H9 (cell line): ENCODE measurements at regions not wholly inside any gene's neighbourhood (a gene's known extent, or its start where the extent isn't known, plus 50 kb on each side); places are given as distances from the start of the nearest gene placed in this dataset.

ENCODE experiments used
- DNase-seq: peaks from one replicate; pipeline ENCODE4 v3.0.0-alpha.2; 2017
- H2AFZ ChIP-seq: one replicate; pipeline ENCODE4 v1.6.1; 2013; ENCODE audit warnings: mild to moderate bottlenecking, low read length, control low read depth, moderate library complexity
- H2AK5ac ChIP-seq: 2 replicates; pipeline ENCODE4 v1.6.1; 2013; ENCODE audit warnings: low read length, control low read depth, mixed read lengths; ENCODE audit not compliant: insufficient read length
- H2BK120ac ChIP-seq: one replicate; pipeline ENCODE4 v1.6.1; 2013; ENCODE audit warnings: low read depth, mild to moderate bottlenecking, low read length, control low read depth, inconsistent platforms; ENCODE audit not compliant: poor library complexity, severe bottlenecking
- H2BK12ac ChIP-seq: 2 replicates; pipeline ENCODE4 v1.6.1; 2013; ENCODE audit warnings: low read length, control low read depth, mixed read lengths, low read depth; ENCODE audit not compliant: insufficient read length
- H2BK15ac ChIP-seq: 2 replicates; pipeline ENCODE4 v1.6.1; 2013; ENCODE audit warnings: low read depth, low read length, control low read depth
- H2BK20ac ChIP-seq: one replicate; pipeline ENCODE4 v1.6.1; 2013; ENCODE audit warnings: low read depth, mild to moderate bottlenecking, low read length, control low read depth, inconsistent platforms; ENCODE audit not compliant: poor library complexity, severe bottlenecking
- H2BK5ac ChIP-seq: 2 replicates; pipeline ENCODE4 v1.6.1; 2013; ENCODE audit warnings: low read length, control low read depth, mixed read lengths; ENCODE audit not compliant: insufficient read length
- H3K14ac ChIP-seq: 2 replicates; pipeline ENCODE4 v1.6.1; 2013; ENCODE audit warnings: low read length, control low read depth; ENCODE audit not compliant: insufficient read depth
- H3K18ac ChIP-seq: 2 replicates; pipeline ENCODE4 v1.6.1; 2013; ENCODE audit warnings: low read depth, mild to moderate bottlenecking, mixed read lengths, low read length, control low read depth; ENCODE audit not compliant: insufficient read length
- H3K23ac ChIP-seq: 2 replicates; pipeline ENCODE4 v1.6.1; 2013; ENCODE audit warnings: low read length, control low read depth, mixed read lengths, low read depth; ENCODE audit not compliant: insufficient read length
- H3K23me2 ChIP-seq: 2 replicates; pipeline ENCODE4 v1.6.1; 2013; ENCODE audit warnings: low read depth, mild to moderate bottlenecking, mixed read lengths, low read length, control low read depth; ENCODE audit not compliant: insufficient read length, poor library complexity, severe bottlenecking
- H3K27ac ChIP-seq: 2 replicates; pipeline ENCODE4 v1.5.1; 2013; ENCODE audit warnings: low read length, control low read depth, mixed read lengths, low read depth; ENCODE audit not compliant: insufficient read length
- H3K27me3 ChIP-seq: 2 replicates; pipeline ENCODE4 v1.6.1; 2013; ENCODE audit warnings: low read length, control low read depth, inconsistent platforms; ENCODE audit not compliant: insufficient read depth
- H3K4ac ChIP-seq: 2 replicates; pipeline ENCODE4 v1.6.1; 2013; ENCODE audit warnings: low read depth, mild to moderate bottlenecking, control low read depth, inconsistent platforms, low read length, moderate library complexity
- H3K4me1 ChIP-seq: 2 replicates; pipeline ENCODE4 v1.6.1; 2013; ENCODE audit warnings: low read length, control low read depth, inconsistent platforms; ENCODE audit not compliant: insufficient read depth
- H3K4me2 ChIP-seq: 2 replicates; pipeline ENCODE4 v1.6.1; 2013; ENCODE audit warnings: low read length, control low read depth, mixed read lengths; ENCODE audit not compliant: insufficient read length, insufficient read depth
- H3K56ac ChIP-seq: 2 replicates; pipeline ENCODE4 v1.6.1; 2013; ENCODE audit warnings: low read depth, mild to moderate bottlenecking, mixed read lengths, low read length, control low read depth; ENCODE audit not compliant: insufficient read length
- H3K79me1 ChIP-seq: 2 replicates; pipeline ENCODE4 v1.6.1; 2013; ENCODE audit warnings: low read depth, mild to moderate bottlenecking, moderate library complexity, low read length, control low read depth, inconsistent platforms; ENCODE audit not compliant: insufficient read depth, poor library complexity, severe bottlenecking
- H3K79me2 ChIP-seq: 2 replicates; pipeline ENCODE4 v1.6.1; 2013; ENCODE audit warnings: low read length, control low read depth, inconsistent platforms; ENCODE audit not compliant: insufficient read depth
- H3K9ac ChIP-seq: 2 replicates; pipeline ENCODE4 v1.6.1; 2013; ENCODE audit warnings: low read length, control low read depth, mixed read lengths; ENCODE audit not compliant: insufficient read length; ENCODE audit errors: extremely low read depth
- H3K9me3 ChIP-seq: one replicate; pipeline ENCODE4 v1.6.1; 2013; ENCODE audit warnings: low read depth, low read length, inconsistent platforms; ENCODE audit not compliant: control insufficient read depth
- H3T11ph ChIP-seq: one replicate; pipeline ENCODE4 v1.6.1; 2013; ENCODE audit warnings: mild to moderate bottlenecking, low read length, control low read depth, inconsistent platforms
- H4K20me1 ChIP-seq: one replicate; pipeline ENCODE4 v1.6.1; 2013; ENCODE audit not compliant: control insufficient read depth, insufficient read length, insufficient read depth
- H4K5ac ChIP-seq: 2 replicates; pipeline ENCODE4 v1.6.1; 2013; ENCODE audit warnings: low read depth, mild to moderate bottlenecking, mixed read lengths, low read length, control low read depth; ENCODE audit not compliant: insufficient read length
- H4K8ac ChIP-seq: replicated peaks from 2 replicates; pipeline ENCODE4 v1.6.1; 2013; ENCODE audit warnings: low read length, control low read depth, mixed read lengths, low read depth; ENCODE audit not compliant: insufficient read length
- H4K91ac ChIP-seq: 2 replicates; pipeline ENCODE4 v1.6.1; 2013; ENCODE audit warnings: low read depth, mild to moderate bottlenecking, moderate library complexity, mixed read lengths, low read length, control low read depth; ENCODE audit not compliant: insufficient read length
- H3K27ac Mint-ChIP-seq, 3 experiments: 2 replicates in 2 of 3; 3 replicates in 1 of 3; pipeline ENCODE4 v1.8.0; 2020 to 2021; ENCODE audit warnings: mixed read lengths in 3 of 3, mild to moderate bottlenecking in 1 of 3, moderate library complexity in 1 of 3
- H3K27me3 Mint-ChIP-seq: 2 replicates; pipeline ENCODE4 v1.8.0; 2021; ENCODE audit warnings: low read depth, mild to moderate bottlenecking, moderate library complexity, mixed read lengths
- H3K36me3 Mint-ChIP-seq, 3 experiments: 2 replicates in 2 of 3; 3 replicates in 1 of 3; pipeline ENCODE4 v1.8.0; 2020 to 2021; ENCODE audit warnings: low read depth in 3 of 3, mixed read lengths in 3 of 3; ENCODE audit not compliant: insufficient read depth in 1 of 3
- H3K4me1 Mint-ChIP-seq, 2 experiments: 2 replicates each; pipeline ENCODE4 v1.8.0; 2020; ENCODE audit warnings: mixed read lengths in 2 of 2
- H3K4me3 Mint-ChIP-seq, 2 experiments: 2 replicates in 1 of 2; 3 replicates in 1 of 2; pipeline ENCODE4 v1.8.0; 2020 to 2021; ENCODE audit warnings: mild to moderate bottlenecking in 2 of 2, mixed read lengths in 2 of 2, moderate library complexity in 1 of 2
- H3K9me3 Mint-ChIP-seq, 2 experiments: 2 replicates in 1 of 2; 3 replicates in 1 of 2; pipeline ENCODE4 v1.8.0; 2020; ENCODE audit warnings: mild to moderate bottlenecking in 2 of 2, mixed read lengths in 2 of 2, moderate library complexity in 1 of 2
- WGBS: extraction: QIAGEN DNeasy Blood & Tissue Kit; methylation state at CpG from one replicate; pipeline ENCODE4 v1.1.7; 2013; ENCODE audit warnings: missing lambda C conversion rate, low lambda C conversion rate, mixed read lengths; ENCODE audit not compliant: insufficient read length; ENCODE audit errors: extremely low coverage; 5-methylcytosine and 5-hydroxymethylcytosine counted together
- TF ChIP-seq, protein P1 (sequence below): fragments of 200-600 bp; sonication (generic); conservative IDR thresholded peaks from 3 replicates; pipeline ENCODE4 v1.8.0; 2021; ENCODE audit warnings: antibody characterized with exemption, mild to moderate bottlenecking

GRCh38 chr4:138426786-138427185 lies 184.6 kb upstream of the SLC7A11 start:
- Histone ChIP-seq H3K23ac (no peak overlapping the region), H3K27me3 (no peaks in the 10 kb centered on the region), H3T11ph (no peak overlapping the region), H3K79me1 (no peaks in the 10 kb centered on the region), H2BK20ac (no peak overlapping the region), H2AFZ (no peak overlapping the region), H2BK5ac (no peak overlapping the region), H3K56ac (no peak overlapping the region), H2AK5ac (no peak overlapping the region), H3K4me1 (no peaks in the 10 kb centered on the region), H3K4me2 (no peak overlapping the region), H2BK12ac (no peak overlapping the region), H3K9me3 (no peaks in the 10 kb centered on the region), H3K79me2 (no peaks in the 10 kb centered on the region), H3K27ac (no peak overlapping the region), H2BK120ac (no peak overlapping the region), H3K4ac (no peak overlapping the region), H4K20me1 (no peaks in the 10 kb centered on the region), H4K5ac (no peak overlapping the region), H3K9ac (no peak overlapping the region), H3K23me2 (no peaks in the 10 kb centered on the region), H3K18ac (no peak overlapping the region), H3K14ac (no peak overlapping the region), H2BK15ac (no peak overlapping the region), H4K91ac (no peak overlapping the region), H4K8ac (no peak overlapping the region)
- TF ChIP-seq, protein P1, sequence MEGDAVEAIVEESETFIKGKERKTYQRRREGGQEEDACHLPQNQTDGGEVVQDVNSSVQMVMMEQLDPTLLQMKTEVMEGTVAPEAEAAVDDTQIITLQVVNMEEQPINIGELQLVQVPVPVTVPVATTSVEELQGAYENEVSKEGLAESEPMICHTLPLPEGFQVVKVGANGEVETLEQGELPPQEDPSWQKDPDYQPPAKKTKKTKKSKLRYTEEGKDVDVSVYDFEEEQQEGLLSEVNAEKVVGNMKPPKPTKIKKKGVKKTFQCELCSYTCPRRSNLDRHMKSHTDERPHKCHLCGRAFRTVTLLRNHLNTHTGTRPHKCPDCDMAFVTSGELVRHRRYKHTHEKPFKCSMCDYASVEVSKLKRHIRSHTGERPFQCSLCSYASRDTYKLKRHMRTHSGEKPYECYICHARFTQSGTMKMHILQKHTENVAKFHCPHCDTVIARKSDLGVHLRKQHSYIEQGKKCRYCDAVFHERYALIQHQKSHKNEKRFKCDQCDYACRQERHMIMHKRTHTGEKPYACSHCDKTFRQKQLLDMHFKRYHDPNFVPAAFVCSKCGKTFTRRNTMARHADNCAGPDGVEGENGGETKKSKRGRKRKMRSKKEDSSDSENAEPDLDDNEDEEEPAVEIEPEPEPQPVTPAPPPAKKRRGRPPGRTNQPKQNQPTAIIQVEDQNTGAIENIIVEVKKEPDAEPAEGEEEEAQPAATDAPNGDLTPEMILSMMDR, result no peak
- Mint-ChIP-seq H3K36me3 (no peaks in the 10 kb centered on the region; a peak in 1 of 7 replicates), H3K9me3 (no peaks in the 10 kb centered on the region), H3K4me3 (no peak overlapping the region), H3K27ac (no peak overlapping the region), H3K4me1 (no peaks in the 10 kb centered on the region), H3K27me3 (no peaks in the 10 kb centered on the region)
- DNase-seq, result no peak
- no CpG with 5 or more reads among the region's 1 CpG for WGBS
